ENCODE measurements at regions not wholly inside any gene's neighbourhood (a gene's known extent, or its start where the extent isn't known, plus 50 kb on each side); places are given as distances from the start of the nearest gene placed in this dataset.

DNA sequence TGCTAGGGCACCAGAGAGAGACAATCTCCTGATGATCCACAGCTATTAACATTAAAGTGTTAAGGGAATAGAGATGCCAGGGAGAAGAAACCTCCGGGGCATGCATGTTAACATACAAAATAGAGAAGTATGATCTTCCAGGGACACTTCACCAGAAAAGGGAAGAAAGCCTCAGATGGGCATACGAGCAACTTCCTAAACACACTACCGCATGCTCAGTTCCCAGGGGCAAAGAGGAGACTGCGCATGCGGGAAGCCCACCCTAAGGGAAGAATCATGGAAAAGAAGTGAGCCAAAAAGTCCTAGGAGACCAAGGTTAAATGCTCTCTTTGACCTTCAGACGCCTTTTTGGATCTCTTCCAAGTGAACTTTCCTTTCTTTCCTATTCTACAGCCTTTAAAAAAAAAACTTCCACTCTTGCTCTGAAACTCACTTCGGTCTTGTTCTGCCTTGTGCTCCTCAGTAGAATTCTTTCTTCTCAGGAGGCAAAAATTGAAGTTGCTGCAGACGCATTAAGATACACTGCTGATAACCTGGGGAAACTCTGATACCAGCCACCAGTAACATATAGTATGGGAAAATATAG lies 1211.3 kb downstream of the REEP3 start:
- TF ChIP-seq, protein P1, sequence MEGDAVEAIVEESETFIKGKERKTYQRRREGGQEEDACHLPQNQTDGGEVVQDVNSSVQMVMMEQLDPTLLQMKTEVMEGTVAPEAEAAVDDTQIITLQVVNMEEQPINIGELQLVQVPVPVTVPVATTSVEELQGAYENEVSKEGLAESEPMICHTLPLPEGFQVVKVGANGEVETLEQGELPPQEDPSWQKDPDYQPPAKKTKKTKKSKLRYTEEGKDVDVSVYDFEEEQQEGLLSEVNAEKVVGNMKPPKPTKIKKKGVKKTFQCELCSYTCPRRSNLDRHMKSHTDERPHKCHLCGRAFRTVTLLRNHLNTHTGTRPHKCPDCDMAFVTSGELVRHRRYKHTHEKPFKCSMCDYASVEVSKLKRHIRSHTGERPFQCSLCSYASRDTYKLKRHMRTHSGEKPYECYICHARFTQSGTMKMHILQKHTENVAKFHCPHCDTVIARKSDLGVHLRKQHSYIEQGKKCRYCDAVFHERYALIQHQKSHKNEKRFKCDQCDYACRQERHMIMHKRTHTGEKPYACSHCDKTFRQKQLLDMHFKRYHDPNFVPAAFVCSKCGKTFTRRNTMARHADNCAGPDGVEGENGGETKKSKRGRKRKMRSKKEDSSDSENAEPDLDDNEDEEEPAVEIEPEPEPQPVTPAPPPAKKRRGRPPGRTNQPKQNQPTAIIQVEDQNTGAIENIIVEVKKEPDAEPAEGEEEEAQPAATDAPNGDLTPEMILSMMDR (IDR thresholded peaks at IDR 0.05): no peak
- TF ChIP-seq POLR2A (IDR thresholded peaks at IDR 0.05): no peak

Data from body of pancreas (tissue), 4 donors.